OCI-LY3 (cell line): ENCODE measurements at regions not wholly inside any gene's neighbourhood (a gene's known extent, or its start where the extent isn't known, plus 50 kb on each side); places are given as distances from the start of the nearest gene placed in this dataset.

Experiments used
- H2AFZ ChIP-seq: fragments of 200-600, 300-600 bp; shearing (Covaris generic); 2 replicates; pipeline ENCODE4 v1.6.0; 2014; ENCODE audit warnings: antibody characterized with exemption, low read depth, low read length
- H3K27ac ChIP-seq: fragments of 200-600, 300-600 bp; sonication (generic); 2 replicates; pipeline ENCODE4 v1.5.1; 2014; ENCODE audit warnings: mild to moderate bottlenecking, low read length, moderate library complexity, mixed read lengths
- H3K27me3 ChIP-seq: fragments of 200-600, 300-600 bp; sonication (generic); 2 replicates; pipeline ENCODE4 v1.6.1; 2014; ENCODE audit warnings: low read depth, low read length, mixed read lengths
- H3K36me3 ChIP-seq: fragments of 200-600, 300-600 bp; sonication (generic); replicated peaks from 2 replicates; pipeline ENCODE3; 2014; ENCODE audit warnings: low read depth, low read length, mixed read lengths
- H3K4me1 ChIP-seq: fragments of 300-600, 200-600 bp; sonication (generic); 2 replicates; pipeline ENCODE4 v1.6.1; 2014; ENCODE audit warnings: low read length, mixed read lengths
- H3K4me2 ChIP-seq: fragments of 200-600, 300-600 bp; sonication (generic); 2 replicates; pipeline ENCODE4 v1.6.1; 2014; ENCODE audit warnings: low read length, mixed read lengths
- H3K4me3 ChIP-seq: fragments of 300-600, 200-600 bp; sonication (generic); 2 replicates; pipeline ENCODE4 v1.5.1; 2014; ENCODE audit warnings: antibody characterized with exemption, mild to moderate bottlenecking, low read length, moderate library complexity
- H3K79me2 ChIP-seq: fragments of 300-600, 200-600 bp; shearing (Covaris generic); 2 replicates; pipeline ENCODE4 v1.6.1; 2014; ENCODE audit warnings: mild to moderate bottlenecking, low read length, mixed read lengths
- H3K9ac ChIP-seq: fragments of 300-600, 200-600 bp; shearing (Covaris generic); 2 replicates; pipeline ENCODE4 v1.6.0; 2014; ENCODE audit warnings: mild to moderate bottlenecking, low read length, moderate library complexity
- H3K9me3 ChIP-seq: fragments of 200-600, 300-600 bp; shearing (Covaris generic); 2 replicates; pipeline ENCODE4 v1.6.1; 2014; ENCODE audit warnings: low read length, mixed read lengths; ENCODE audit not compliant: insufficient read depth
- H4K20me1 ChIP-seq: fragments of 200-600, 300-600 bp; sonication (generic); 2 replicates; pipeline ENCODE4 v1.6.1; 2016; ENCODE audit warnings: low read length, mixed read lengths; ENCODE audit not compliant: insufficient read depth
- EZH2phosphoT487 ChIP-seq: fragments of 200-600 bp; shearing (Covaris generic); IDR thresholded peaks from 2 replicates; pipeline ENCODE4 v1.6.1; 2018; ENCODE audit warnings: antibody characterized with exemption, mixed run types, low read depth
- TF ChIP-seq, protein P1 (sequence below): fragments of 200-600, 300-600 bp; sonication (generic); IDR thresholded peaks from 2 replicates; pipeline ENCODE4 v1.5.1; 2014; ENCODE audit warnings: antibody characterized with exemption, low read length, low read depth

DNA sequence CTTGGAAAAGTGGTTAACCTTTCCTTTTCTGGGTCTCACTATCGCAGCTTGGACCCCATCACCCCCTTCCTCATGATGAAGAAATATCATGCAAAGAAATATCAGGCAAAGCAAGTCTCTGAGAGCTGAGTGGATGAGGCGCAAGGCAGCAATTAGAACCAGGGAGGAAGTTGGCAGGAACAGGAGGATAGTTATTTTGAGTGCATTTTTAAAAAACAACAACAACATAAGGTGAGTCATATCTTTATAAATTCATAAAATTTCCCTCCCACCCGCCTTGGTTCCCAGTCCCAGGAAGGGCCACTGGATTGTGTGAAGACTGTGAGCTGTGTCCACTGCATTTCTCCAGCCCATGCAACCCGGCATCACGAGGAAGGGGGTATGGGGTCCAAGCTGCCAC, 316.9 kb upstream of the TLE3 start:
- H3K79me2 ChIP-seq = no peaks in the 10 kb centered on the region
- H2AFZ ChIP-seq = no peak overlapping the region
- peaks cover 21% of the 10 kb centered on the region for H3K27me3 ChIP-seq
- no peak overlapping the region for H3K9ac ChIP-seq
- no peak overlapping the region for H3K4me3 ChIP-seq
- peaks cover 33% of the 10 kb centered on the region for H3K4me1 ChIP-seq
- H3K36me3 ChIP-seq = no peaks in the 10 kb centered on the region
- no peaks in the 10 kb centered on the region for H4K20me1 ChIP-seq
- 0 out of 2 replicates have a peak, but pooled peaks cover 5% of the 10 kb centered on the region for H3K9me3 ChIP-seq
- TF ChIP-seq, protein P1, sequence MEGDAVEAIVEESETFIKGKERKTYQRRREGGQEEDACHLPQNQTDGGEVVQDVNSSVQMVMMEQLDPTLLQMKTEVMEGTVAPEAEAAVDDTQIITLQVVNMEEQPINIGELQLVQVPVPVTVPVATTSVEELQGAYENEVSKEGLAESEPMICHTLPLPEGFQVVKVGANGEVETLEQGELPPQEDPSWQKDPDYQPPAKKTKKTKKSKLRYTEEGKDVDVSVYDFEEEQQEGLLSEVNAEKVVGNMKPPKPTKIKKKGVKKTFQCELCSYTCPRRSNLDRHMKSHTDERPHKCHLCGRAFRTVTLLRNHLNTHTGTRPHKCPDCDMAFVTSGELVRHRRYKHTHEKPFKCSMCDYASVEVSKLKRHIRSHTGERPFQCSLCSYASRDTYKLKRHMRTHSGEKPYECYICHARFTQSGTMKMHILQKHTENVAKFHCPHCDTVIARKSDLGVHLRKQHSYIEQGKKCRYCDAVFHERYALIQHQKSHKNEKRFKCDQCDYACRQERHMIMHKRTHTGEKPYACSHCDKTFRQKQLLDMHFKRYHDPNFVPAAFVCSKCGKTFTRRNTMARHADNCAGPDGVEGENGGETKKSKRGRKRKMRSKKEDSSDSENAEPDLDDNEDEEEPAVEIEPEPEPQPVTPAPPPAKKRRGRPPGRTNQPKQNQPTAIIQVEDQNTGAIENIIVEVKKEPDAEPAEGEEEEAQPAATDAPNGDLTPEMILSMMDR = no peak
- no peak for TF ChIP-seq EZH2phosphoT487
- no peak overlapping the region for H3K27ac ChIP-seq
- no peak overlapping the region for H3K4me2 ChIP-seq

GRCh38 chr15:70412794-70413193, 315.1 kb upstream of the TLE3 start:
- TF ChIP-seq EZH2phosphoT487 = no peak
- TF ChIP-seq, protein P1 = no peak
- H3K27me3 ChIP-seq = peaks cover 15% of the 10 kb centered on the region
- peaks cover 25% of the 10 kb centered on the region for H3K4me1 ChIP-seq
- H3K79me2 ChIP-seq = no peaks in the 10 kb centered on the region
- H4K20me1 ChIP-seq = no peaks in the 10 kb centered on the region
- no peaks in the 10 kb centered on the region for H3K36me3 ChIP-seq
- no peak overlapping the region for H2AFZ ChIP-seq
- no peak overlapping the region for H3K4me2 ChIP-seq
- H3K4me3 ChIP-seq = no peak overlapping the region
- H3K9ac ChIP-seq = no peak overlapping the region
- H3K9me3 ChIP-seq = 0 out of 2 replicates have a peak, but pooled peaks cover 5% of the 10 kb centered on the region
- no peak overlapping the region for H3K27ac ChIP-seq

GRCh38 chr15:70411143-70411863, 313.6 kb upstream of the TLE3 start:
- TF ChIP-seq, protein P1 = no peak
- no peak for TF ChIP-seq EZH2phosphoT487
- no peak overlapping the region for H3K4me3 ChIP-seq
- no peaks in the 10 kb centered on the region for H3K79me2 ChIP-seq
- peaks cover 11% of the 10 kb centered on the region; the same call in 1 of the 2 replicates for H3K27me3 ChIP-seq
- H3K9ac ChIP-seq = no peak overlapping the region
- peaks cover 25% of the 10 kb centered on the region for H3K4me1 ChIP-seq
- H3K36me3 ChIP-seq = no peaks in the 10 kb centered on the region
- H3K27ac ChIP-seq = no peak overlapping the region
- 0 out of 2 replicates have a peak, but pooled peaks cover 3% of the 10 kb centered on the region for H3K9me3 ChIP-seq
- H2AFZ ChIP-seq = no peak overlapping the region
- H4K20me1 ChIP-seq = no peaks in the 10 kb centered on the region
- no peak overlapping the region for H3K4me2 ChIP-seq

DNA sequence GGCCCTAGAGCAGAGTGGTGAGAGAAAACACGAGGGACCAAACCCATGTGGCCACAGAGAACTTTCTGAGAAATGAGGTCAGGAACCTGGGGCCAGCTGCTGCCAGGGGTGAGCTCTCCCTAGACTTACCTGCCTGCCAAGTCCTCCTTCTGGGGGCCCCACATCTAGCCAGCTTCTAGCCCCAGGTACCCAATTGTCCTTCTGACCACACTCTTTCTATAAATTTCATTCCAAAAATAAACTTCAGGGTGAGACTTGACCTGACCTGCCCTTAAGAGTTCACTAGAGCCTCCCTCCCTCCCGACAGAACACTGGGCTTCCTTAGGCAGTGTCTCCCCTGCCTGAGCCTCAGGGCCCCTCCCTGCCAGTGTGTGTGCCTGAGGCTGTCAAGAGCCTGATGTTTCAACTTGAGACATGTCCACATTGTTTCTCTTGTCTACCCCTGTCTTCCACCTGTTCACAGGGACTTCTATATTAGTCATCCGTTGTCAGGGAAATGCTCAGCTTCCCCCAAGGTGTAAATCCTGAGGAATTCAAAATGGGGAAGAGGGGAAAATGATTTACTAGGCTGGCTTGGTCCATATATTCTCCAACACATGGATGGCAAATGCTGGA, 312.8 kb upstream of the TLE3 start:
- Histone ChIP-seq H3K4me3 (no peak overlapping the region), H3K9me3 (no peaks in the 10 kb centered on the region), H2AFZ (no peak overlapping the region), H3K4me2 (no peak overlapping the region), H3K27ac (no peak overlapping the region), H4K20me1 (no peaks in the 10 kb centered on the region), H3K27me3 (peaks cover 7% of the 10 kb centered on the region; the same call in 1 of the 2 replicates), H3K79me2 (no peaks in the 10 kb centered on the region), H3K36me3 (no peaks in the 10 kb centered on the region), H3K4me1 (peaks cover 18% of the 10 kb centered on the region), H3K9ac (no peak overlapping the region)
- no peak for TF ChIP-seq EZH2phosphoT487
- TF ChIP-seq, protein P1 = no peak
